MM.1S (cell line): ENCODE measurements at regions not wholly inside any gene's neighbourhood (a gene's known extent, or its start where the extent isn't known, plus 50 kb on each side); places are given as distances from the start of the nearest gene placed in this dataset.

Experiments
- EZH2 ChIP-seq: fragments of 300-600 bp; sonication (generic); optimal IDR thresholded peaks from 2 replicates; pipeline ENCODE3; 2017; ENCODE audit warnings: low read depth, mild to moderate bottlenecking, antibody characterized with exemption, low read length, mixed read lengths
- TF ChIP-seq, protein P1 (sequence below): fragments of 300-600 bp; sonication (generic); IDR thresholded peaks from 2 replicates; pipeline ENCODE4 v1.5.1; 2016; ENCODE audit warnings: antibody characterized with exemption, low read length, mixed read lengths

DNA sequence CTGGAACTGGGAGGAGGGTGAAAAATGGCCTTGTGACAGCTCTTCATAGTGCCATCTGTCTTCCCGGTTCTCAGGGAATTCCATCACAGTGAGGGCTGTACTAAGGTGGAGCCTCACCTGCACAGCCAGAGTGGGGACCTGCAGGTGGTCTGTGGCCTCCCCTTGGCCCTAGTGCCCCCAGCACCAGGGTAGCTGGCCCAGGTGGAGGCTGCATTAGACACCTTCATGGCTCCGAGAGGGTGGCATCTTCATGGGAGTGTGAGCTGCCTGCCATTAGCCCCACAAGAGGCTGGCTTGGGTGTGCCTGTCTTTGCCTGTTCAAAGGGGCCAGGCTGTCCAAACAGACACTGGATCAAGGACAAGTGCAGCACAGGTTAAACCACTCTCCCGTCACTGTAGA is 95.5 kb upstream of the PRR23E start:
- TF ChIP-seq, protein P1, sequence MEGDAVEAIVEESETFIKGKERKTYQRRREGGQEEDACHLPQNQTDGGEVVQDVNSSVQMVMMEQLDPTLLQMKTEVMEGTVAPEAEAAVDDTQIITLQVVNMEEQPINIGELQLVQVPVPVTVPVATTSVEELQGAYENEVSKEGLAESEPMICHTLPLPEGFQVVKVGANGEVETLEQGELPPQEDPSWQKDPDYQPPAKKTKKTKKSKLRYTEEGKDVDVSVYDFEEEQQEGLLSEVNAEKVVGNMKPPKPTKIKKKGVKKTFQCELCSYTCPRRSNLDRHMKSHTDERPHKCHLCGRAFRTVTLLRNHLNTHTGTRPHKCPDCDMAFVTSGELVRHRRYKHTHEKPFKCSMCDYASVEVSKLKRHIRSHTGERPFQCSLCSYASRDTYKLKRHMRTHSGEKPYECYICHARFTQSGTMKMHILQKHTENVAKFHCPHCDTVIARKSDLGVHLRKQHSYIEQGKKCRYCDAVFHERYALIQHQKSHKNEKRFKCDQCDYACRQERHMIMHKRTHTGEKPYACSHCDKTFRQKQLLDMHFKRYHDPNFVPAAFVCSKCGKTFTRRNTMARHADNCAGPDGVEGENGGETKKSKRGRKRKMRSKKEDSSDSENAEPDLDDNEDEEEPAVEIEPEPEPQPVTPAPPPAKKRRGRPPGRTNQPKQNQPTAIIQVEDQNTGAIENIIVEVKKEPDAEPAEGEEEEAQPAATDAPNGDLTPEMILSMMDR: no peak
- TF ChIP-seq EZH2: no peak
